Liver (tissue), 8 donors: ENCODE measurements at regions not wholly inside any gene's neighbourhood (a gene's known extent, or its start where the extent isn't known, plus 50 kb on each side); places are given as distances from the start of the nearest gene placed in this dataset.

Source experiments
- DNase-seq: peaks from one replicate; pipeline ENCODE4 v3.0.0-alpha.2; 2017; ENCODE audit warnings: low spot score
- H3K27ac ChIP-seq, 2 donors: one replicate each; pipeline ENCODE4 v1.7.0; 2013; ENCODE audit warnings: inconsistent platforms in 2 of 2, low read length in 2 of 2, control low read depth in 1 of 2, low read depth in 1 of 2, mild to moderate bottlenecking in 1 of 2
- H3K27me3 ChIP-seq, 4 donors: one replicate each; pipeline versions ENCODE4 v1.6.1 to v1.7.0; 2013; ENCODE audit warnings: low read length in 3 of 4, inconsistent platforms in 1 of 4, mild to moderate bottlenecking in 1 of 4, moderate library complexity in 1 of 4; ENCODE audit not compliant: control insufficient read depth in 4 of 4, insufficient read depth in 4 of 4
- H3K36me3 ChIP-seq, 4 donors: one replicate each; pipeline versions ENCODE4 v1.6.1 to v1.7.0; 2013; ENCODE audit warnings: low read length in 3 of 4, mild to moderate bottlenecking in 3 of 4, low read depth in 1 of 4, moderate library complexity in 1 of 4; ENCODE audit not compliant: control insufficient read depth in 4 of 4, insufficient read depth in 3 of 4
- H3K4me1 ChIP-seq, 4 donors: one replicate each; pipeline versions ENCODE4 v1.6.1 to v1.7.0; 2013; ENCODE audit warnings: low read length in 3 of 4, mild to moderate bottlenecking in 3 of 4, moderate library complexity in 1 of 4; ENCODE audit not compliant: control insufficient read depth in 4 of 4, insufficient read depth in 4 of 4
- H3K4me3 ChIP-seq, 3 donors: one replicate each; pipeline versions ENCODE4 v1.6.1 to v1.7.0; 2013; ENCODE audit warnings: low read length in 3 of 3, control low read depth in 1 of 3, low read depth in 1 of 3, mild to moderate bottlenecking in 1 of 3
- H3K9ac ChIP-seq, 2 donors: one replicate each; pipeline ENCODE4 v1.7.0; 2013; ENCODE audit warnings: low read length in 2 of 2, mild to moderate bottlenecking in 2 of 2, moderate library complexity in 2 of 2, control low read depth in 1 of 2, low read depth in 1 of 2
- H3K9me3 ChIP-seq, 4 donors: one replicate each; pipeline versions ENCODE4 v1.6.1 to v1.7.0; 2013; ENCODE audit warnings: low read length in 3 of 4; ENCODE audit not compliant: control insufficient read depth in 4 of 4
- ATF3 ChIP-seq: IDR thresholded peaks from 2 replicates; pipeline ENCODE4 v1.6.1; 2016; ENCODE audit warnings: antibody characterized with exemption
- CTCF ChIP-seq: fragments of 150-350 bp; IDR thresholded peaks from 2 replicates; pipeline ENCODE4 v1.5.1; 2017; ENCODE audit warnings: improper control_type of control experiment, low read depth, low read length; ENCODE audit not compliant: missing input control
- EGR1 ChIP-seq, 2 donors: IDR thresholded peaks; 2 replicates each; pipeline ENCODE4 v1.6.1; 2016 to 2018; ENCODE audit warnings: antibody characterized with exemption in 2 of 2, low read depth in 2 of 2
- FOXA1 ChIP-seq: IDR thresholded peaks from 2 replicates; pipeline ENCODE4 v1.6.1; 2016; ENCODE audit warnings: antibody characterized with exemption
- FOXA2 ChIP-seq: IDR thresholded peaks from 2 replicates; pipeline ENCODE4 v1.6.1; 2016; ENCODE audit warnings: antibody characterized with exemption
- GABPA ChIP-seq, 2 donors: IDR thresholded peaks in 1 of 2; conservative IDR thresholded peaks in 1 of 2; 2 replicates each; pipeline ENCODE4 v1.6.1; 2016; ENCODE audit warnings: antibody characterized with exemption in 2 of 2, mild to moderate bottlenecking in 1 of 2, moderate library complexity in 1 of 2
- HNF4A ChIP-seq, 2 donors: conservative IDR thresholded peaks; 2 replicates each; pipeline ENCODE4 v1.6.1; 2016; ENCODE audit warnings: antibody characterized with exemption in 2 of 2, mild to moderate bottlenecking in 2 of 2
- HNF4G ChIP-seq: IDR thresholded peaks from 2 replicates; pipeline ENCODE4 v1.6.1; 2016; ENCODE audit warnings: antibody characterized with exemption
- JUND ChIP-seq, 2 donors: IDR thresholded peaks; 2 replicates each; pipeline ENCODE4 v1.6.1; 2016; ENCODE audit warnings: antibody characterized with exemption in 2 of 2
- MAX ChIP-seq: IDR thresholded peaks from 2 replicates; pipeline ENCODE4 v1.6.1; 2016; ENCODE audit warnings: antibody characterized with exemption
- NR2F2 ChIP-seq: IDR thresholded peaks from 2 replicates; pipeline ENCODE4 v1.6.1; 2016; ENCODE audit warnings: antibody characterized with exemption
- RAD21 ChIP-seq, 2 donors: IDR thresholded peaks; 2 replicates each; pipeline ENCODE4 v1.6.1; 2016; ENCODE audit warnings: antibody characterized with exemption in 2 of 2, mild to moderate bottlenecking in 2 of 2
- REST ChIP-seq: IDR thresholded peaks from 2 replicates; pipeline ENCODE4 v1.6.1; 2016; ENCODE audit warnings: antibody characterized with exemption, mild to moderate bottlenecking
- RXRA ChIP-seq, 2 donors: IDR thresholded peaks; 2 replicates each; pipeline ENCODE4 v1.6.1; 2017 to 2018; ENCODE audit warnings: antibody characterized with exemption in 2 of 2, mild to moderate bottlenecking in 1 of 2
- SP1 ChIP-seq: IDR thresholded peaks from 2 replicates; pipeline ENCODE4 v1.6.1; 2018; ENCODE audit warnings: antibody characterized with exemption, mild to moderate bottlenecking
- TAF1 ChIP-seq: conservative IDR thresholded peaks from 2 replicates; pipeline ENCODE4 v1.6.1; 2016; ENCODE audit warnings: antibody characterized with exemption, mild to moderate bottlenecking
- YY1 ChIP-seq: IDR thresholded peaks from 2 replicates; pipeline ENCODE4 v1.6.1; 2016; ENCODE audit warnings: antibody characterized with exemption, mild to moderate bottlenecking
- ZBTB33 ChIP-seq: IDR thresholded peaks from 2 replicates; pipeline ENCODE4 v1.6.1; 2016; ENCODE audit warnings: antibody characterized with exemption
- WGBS: extraction: QIAGEN DNeasy Blood & Tissue Kit; methylation state at CpG from one replicate; pipeline ENCODE4 v1.1.7; 2013; 5-methylcytosine and 5-hydroxymethylcytosine counted together
- donor health status: healthy.
- donor health status: healthy.
- donor health status: healthy.
- donor health status: healthy.
- donor health status: healthy.

GRCh38 chr3:76812649-76813242 lies 227.2 kb upstream of the ROBO2 start:
- H3K4me3 ChIP-seq: no peak overlapping the region
- H3K4me1 ChIP-seq: no peaks in the 10 kb centered on the region
- no peaks in the 10 kb centered on the region for H3K9me3 ChIP-seq
- no peak overlapping the region for H3K27ac ChIP-seq
- no peaks in the 10 kb centered on the region for H3K27me3 ChIP-seq
- no peak for DNase-seq
- WGBS: 72% methylated on average over 2 of the region's 2 CpGs
- H3K9ac ChIP-seq: no peak overlapping the region
- H3K36me3 ChIP-seq: no peaks in the 10 kb centered on the region
- TF ChIP-seq EGR1 (IDR thresholded peaks at IDR 0.05; ENCODE audit: low read depth in 2 of 2) (no peak), REST (no peak), ATF3 (no peak), YY1 (no peak), HNF4G (no peak), RXRA (IDR thresholded peaks at IDR 0.05) (no peak), HNF4A (conservative IDR thresholded peaks at IDR 0.05) (no peak), SP1 (no peak), GABPA (IDR thresholded peaks at IDR 0.05 in 1 of 2, conservative IDR thresholded peaks at IDR 0.05 in 1 of 2) (no peak), JUND (IDR thresholded peaks at IDR 0.05) (no peak), ZBTB33 (no peak)

GRCh38 chr3:76815561-76815960 lies 224.3 kb upstream of the ROBO2 start:
- Histone ChIP-seq H3K9ac (no peak overlapping the region), H3K4me3 (no peak overlapping the region), H3K36me3 (no peaks in the 10 kb centered on the region), H3K4me1 (no peaks in the 10 kb centered on the region), H3K27me3 (no peaks in the 10 kb centered on the region), H3K27ac (no peak overlapping the region), H3K9me3 (no peaks in the 10 kb centered on the region)
- 85% methylated on average over 1 of the region's 1 CpG for WGBS
- DNase-seq: no peak
- TF ChIP-seq NR2F2 (no peak), HNF4A (conservative IDR thresholded peaks at IDR 0.05) (no peak), MAX (no peak), RAD21 (IDR thresholded peaks at IDR 0.05) (no peak), SP1 (no peak), TAF1 (no peak), JUND (IDR thresholded peaks at IDR 0.05) (no peak), ATF3 (no peak), GABPA (IDR thresholded peaks at IDR 0.05 in 1 of 2, conservative IDR thresholded peaks at IDR 0.05 in 1 of 2) (no peak), CTCF (no peak), FOXA2 (no peak), ZBTB33 (no peak), YY1 (no peak), REST (no peak), FOXA1 (no peak), RXRA (IDR thresholded peaks at IDR 0.05) (no peak), EGR1 (IDR thresholded peaks at IDR 0.05; ENCODE audit: low read depth in 2 of 2) (no peak)
